NCI-H1105 (cell line): ENCODE measurements at regions not wholly inside any gene's neighbourhood (a gene's known extent, or its start where the extent isn't known, plus 50 kb on each side); places are given as distances from the start of the nearest gene placed in this dataset.

Experiments
- DNase-seq: peaks from one replicate; lab custom pipeline; 2025; lab: John Stamatoyannopoulos, UW

DNA sequence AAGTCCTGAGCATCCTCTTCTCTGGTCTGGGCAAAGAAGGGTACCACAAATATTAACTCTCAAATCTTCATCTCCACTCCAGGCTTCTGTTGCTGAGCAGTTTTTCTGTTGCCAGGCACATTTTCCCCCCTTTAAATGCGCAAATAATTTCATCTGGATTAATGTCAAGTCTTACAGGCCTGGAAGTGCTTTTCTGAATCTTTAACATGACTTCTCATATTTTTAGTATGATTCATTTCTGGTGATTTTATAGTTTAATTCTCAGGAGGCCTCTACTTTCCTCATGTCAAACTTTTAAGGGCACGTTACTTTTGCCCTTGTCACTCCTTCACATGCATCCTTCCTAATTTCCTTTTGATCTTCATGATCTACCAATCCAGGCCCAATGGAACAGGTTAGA is 510.2 kb downstream of the METTL15 start:
- DNase-seq: no peak

DNA sequence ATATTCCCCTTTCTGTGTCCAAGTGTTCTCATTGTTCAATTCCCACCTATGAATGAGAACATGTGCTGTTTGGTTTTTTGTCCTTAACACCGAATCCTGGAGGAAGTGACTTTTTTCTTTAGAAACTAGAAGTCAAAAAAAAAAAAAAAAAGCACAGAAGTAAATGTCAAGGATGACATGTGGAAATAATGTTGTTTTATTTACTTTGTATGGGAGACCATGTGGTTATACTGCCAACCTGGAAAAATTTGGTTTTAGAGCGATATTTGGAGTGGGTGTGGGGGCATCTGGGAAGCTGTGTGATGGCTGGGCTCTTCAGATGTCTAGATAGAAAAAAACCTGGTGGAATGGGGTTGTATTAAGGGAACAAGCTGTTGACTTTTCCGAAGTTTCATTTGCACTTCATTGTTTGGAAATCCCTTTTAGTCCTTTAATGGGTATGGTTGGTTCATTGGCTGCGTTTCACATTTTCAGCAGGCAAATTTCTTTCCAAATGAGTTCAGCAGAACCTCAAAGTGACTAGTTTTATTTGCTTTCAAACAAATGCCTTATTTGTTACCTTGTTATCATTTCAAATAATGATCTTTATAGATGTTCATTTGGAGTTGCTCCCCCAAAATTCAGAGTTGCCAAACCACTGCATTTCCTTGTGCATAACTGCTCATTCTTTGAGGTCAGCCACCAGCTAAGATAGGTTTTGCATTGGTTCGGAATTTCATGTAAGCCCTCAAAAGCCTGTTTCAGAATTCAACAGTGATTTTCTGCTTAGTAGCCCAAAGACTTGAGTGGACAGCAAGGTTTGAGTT is 508.2 kb downstream of the METTL15 start:
- DNase-seq: no peak

DNA sequence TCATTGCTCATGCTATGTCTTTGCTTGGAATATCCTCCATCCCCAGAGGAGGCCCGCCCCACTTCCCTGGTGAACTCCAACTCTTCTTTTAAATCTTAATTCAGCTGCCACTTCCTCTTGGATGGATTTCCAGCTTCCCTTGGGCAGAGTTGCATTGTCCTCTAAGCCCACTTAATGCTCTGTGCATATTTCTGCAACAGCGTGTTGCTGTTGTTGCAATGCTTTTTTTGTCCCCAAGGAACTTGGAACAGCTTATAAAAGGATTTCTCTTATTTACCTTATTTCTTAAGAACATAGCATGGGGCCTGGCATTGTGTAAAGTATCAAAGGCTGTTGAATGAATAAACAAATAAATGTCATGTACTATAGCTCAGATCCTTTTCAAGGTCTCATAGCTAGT is 507.4 kb downstream of the METTL15 start:
- DNase-seq: no peak

DNA sequence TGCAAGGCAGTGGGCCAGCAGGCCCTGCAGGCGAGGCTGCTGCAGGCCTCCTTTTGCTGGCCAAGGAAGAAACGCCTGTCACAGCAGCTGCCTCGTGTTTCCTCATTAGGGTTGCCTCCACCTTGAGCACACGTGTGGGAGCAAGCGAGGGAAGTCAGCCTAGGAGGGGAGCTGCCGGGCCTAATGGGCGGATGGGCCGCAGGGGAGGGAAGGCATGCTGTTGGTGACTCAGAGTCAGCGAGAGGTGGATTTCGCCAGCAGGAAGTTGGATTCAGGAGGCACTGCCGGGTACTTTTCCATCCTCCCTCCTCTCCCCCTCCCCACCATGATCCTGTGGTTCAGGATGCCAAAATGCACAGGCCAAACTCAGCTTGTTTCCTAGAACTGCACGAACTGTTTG is 498.7 kb downstream of the METTL15 start:
- no peak for DNase-seq

DNA sequence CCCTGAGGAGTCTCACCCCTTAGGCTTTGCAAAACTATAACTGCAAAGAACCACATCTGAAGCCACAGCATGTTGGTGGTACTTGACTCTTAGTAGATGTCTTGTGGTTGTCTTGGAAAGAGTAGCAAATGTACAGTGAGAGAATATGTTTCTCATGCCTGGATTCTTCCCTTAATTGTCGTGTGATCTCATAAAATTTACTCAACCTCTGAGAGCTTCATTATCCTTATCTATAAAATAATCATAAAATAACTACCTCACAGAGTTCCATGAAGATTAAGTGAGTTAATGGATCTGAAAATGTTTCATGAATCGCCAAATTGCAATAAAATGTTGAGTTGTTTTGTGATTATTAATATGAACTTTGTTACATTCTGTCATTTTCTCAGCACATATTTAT is 491.5 kb downstream of the METTL15 start:
- DNase-seq: no peak

DNA sequence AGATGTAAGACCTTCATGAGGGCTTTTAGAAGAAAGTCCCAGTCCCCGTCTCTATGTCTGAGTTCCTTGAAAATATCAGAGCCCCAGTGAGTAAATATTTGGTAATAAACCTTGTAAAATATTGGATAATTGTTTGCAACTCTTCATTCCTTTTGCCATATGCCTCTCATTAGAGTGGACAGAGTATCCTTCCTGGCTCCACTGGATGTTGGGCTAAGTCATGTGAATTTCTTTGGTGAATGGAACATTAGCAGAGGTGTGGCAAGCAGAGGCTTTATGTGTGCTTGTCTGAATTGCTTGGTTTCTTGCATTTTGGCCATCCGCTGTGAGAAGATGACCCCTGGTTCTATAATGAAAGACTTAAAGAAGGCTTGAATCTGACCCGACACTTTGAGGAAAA is 490.3 kb downstream of the METTL15 start:
- DNase-seq: no peak

DNA sequence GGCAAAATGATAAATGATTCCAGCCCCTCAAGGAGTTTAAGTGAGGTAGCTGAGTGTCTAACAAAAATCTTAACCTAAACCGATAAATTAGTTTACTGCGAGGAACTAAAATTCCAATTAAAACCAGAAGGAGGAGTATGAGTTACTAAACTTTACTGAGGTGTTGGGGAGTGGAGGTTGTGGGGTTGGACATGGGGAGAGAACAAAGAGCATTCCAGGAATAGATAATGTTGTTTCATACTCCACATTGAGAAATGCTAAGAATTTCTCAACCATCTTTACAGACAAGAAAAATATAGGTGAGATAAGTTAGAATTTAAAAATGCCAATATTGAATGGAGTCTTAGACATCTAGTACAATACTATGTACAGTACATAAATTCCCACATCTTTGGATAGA is 488.6 kb downstream of the METTL15 start:
- no peak for DNase-seq

DNA sequence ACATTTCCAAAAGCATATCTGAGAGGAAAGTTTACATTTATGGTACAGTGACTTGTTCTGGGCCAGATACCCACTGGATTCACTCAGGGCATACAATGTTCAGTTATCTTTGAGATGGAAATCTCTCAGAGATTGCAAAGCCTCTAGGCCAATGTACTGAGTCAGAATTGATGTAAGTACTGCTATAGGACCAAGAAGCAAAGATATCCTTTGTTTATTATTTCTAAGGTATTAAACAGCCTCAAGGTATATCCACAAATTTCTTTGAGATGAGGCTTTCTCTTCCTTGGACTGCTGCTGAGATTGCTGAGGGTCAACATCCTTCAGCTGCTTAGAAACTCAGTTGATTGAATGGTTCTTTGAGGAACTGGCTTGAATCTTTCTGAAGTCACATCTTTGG is 484.0 kb downstream of the METTL15 start:
- no peak for DNase-seq

DNA sequence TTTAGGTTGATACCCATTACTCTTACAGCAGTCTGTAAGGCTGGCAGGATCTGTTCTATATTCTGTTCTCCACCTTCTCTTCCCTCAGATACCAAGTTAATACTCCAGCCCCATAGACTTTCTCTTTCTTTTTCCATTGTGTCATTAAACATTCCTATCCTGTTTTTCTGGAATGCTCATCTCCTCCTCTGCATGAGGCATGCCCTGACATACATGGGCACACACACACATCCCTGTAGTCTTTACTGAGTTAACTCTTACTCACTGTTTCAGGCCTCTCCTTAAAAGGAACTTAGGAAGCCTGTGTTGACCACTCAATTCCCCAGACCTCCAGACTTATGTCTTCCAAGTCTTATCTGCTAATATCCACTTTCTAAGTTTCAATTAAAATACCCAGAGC is 476.8 kb downstream of the METTL15 start:
- DNase-seq: no peak

DNA sequence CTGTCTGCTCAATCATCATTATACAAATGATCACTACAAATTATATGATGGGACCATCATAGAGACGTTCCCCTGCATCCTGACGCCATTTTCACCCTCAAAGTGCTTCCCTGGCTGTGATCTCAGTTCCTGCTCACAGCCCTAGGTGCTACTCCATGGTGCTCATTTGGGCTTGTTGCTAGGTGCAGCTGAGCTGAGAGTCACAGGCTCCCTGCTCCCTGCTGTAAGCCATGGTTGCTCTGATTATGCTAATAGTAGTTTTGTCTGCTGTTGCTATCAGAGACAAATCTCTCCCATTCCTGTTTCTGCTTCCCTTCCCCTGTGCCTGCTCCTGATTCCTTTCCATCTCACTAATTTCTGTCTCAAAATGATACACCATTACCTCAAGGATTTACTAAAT is 474.3 kb downstream of the METTL15 start:
- no peak for DNase-seq

DNA sequence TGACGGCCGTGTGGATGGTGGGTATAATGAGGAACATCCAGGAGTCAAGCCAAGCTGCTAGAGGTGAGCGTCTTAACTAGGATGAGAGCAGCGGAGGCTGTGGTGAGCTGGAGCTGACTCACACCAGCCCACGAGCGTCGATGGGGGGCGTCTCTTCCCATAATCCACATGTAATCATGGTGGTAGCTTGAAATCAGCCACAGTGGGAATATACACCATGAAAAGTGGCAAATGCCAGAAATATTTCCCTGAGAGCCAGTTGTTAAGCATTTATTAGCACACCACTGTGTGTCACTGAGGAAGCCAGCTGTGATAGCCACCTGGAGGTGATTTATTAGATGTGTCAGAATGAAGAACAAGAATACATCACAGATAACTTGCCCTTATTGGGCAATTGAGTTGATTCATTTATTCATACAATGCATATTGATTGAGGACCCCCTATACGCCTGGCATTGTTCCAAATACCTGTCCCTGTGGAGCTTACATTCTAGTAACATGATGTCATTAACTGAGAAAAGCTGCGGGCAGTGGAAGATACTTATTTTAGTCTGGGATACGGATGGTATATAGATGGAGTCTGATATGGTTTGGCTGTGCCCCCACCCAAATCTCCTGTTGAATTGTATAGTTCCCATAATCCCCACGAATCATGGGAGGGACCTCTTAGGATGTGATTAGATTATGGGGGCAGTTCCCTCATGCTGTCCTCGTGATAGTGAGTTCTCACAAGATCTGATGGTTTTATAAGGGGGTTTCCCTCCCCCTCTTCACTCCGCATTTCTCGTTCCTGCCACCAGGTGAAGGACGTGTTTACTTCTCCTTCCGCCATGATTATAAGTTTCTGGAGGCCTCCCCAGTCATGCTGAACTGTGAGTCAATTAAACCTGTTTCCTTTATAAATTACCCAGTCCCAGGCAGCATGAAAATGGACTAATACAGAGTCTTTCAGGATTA is 473.4 kb downstream of the METTL15 start:
- no peak for DNase-seq

DNA sequence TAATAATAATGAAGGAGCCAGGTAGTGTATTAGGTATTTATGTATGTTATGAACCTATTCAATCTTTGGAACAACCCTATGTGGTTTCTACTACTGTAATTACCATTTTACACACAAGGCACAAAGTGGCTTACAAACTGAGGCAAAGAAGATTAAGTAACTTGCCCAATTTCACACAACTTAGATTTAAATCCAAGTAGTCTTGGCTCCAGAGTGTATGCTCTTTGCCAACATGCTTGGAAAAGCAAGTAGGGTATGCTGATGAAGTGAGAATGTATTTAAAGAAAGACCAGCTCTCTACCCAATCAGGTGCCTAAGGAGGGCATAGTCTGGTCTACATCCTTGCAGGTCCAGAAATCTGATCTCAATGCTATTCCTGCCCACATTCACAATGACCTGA is 463.2 kb downstream of the METTL15 start:
- no peak for DNase-seq

DNA sequence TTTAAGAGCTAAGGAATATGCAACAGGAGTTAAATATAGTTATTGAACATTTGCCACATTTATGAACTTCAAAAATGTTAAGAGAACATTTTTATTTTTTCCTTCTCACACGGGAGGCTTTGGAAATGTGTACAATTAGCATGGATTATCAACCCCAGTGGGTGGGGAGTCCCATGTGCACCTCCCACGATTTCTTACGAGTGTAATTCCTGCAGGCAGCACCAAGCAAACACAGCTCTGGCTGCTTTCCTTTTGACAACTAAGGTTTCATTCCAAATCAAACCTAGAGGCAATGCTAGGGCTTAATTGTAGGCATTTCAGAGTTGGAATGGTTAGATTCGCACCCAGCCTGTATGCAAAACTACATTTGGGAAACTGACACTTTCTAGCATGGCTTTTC is 460.9 kb downstream of the METTL15 start:
- no peak for DNase-seq

DNA sequence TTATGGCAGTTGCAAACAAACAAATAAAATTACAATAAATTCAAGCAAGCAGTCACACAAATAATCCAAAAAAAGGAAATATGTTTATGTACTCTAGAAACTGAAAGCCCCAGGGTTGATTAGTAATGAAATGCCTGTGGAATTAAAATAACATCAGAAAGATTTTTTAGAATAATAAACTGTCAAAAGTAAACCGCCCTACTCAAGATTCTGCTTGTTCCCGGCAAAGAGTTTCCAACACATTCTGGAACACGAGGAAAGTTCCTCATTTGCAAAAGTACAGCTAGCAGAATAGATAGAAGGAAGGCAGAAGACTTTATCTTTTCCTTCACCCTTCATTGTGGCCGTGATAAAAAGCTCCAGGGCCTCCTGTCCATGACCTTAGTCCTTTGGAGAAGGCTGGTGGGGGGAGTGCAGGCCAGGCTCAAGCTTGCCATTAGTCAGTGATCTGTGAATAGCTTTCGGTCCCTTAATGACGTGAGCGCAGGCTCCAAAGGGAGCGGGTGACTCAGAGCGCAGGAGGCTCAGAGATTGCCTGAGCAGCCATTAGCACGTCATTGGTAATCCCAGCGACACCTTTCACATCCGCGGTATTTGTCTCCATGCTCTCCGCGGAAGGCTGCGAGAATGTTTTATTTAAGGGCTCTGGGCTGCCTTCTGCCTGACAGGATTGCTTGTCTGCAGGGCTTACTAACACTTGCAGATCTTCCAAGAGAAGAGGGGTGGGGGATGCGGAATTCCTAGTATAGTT is 458.3 kb downstream of the METTL15 start:
- DNase-seq: no peak

DNA sequence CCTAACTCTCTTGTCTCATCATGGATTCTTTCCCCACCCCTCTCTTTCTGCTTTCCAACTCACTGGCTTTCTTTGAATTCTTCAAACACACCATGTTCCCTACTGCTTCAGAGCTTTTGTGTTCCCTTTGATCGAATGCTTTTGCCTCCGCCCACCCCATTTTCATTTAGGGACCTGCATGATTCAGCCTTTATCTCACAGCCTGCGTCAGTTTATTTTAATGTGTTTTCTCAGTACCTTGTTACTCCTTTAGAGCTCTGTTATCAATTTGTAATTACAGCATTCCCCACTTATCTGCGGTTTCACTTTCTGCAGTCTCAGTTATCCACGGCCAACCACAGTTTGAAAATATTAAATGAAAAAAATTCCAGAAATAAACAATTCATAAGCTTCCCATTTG is 451.3 kb downstream of the METTL15 start:
- no peak for DNase-seq

DNA sequence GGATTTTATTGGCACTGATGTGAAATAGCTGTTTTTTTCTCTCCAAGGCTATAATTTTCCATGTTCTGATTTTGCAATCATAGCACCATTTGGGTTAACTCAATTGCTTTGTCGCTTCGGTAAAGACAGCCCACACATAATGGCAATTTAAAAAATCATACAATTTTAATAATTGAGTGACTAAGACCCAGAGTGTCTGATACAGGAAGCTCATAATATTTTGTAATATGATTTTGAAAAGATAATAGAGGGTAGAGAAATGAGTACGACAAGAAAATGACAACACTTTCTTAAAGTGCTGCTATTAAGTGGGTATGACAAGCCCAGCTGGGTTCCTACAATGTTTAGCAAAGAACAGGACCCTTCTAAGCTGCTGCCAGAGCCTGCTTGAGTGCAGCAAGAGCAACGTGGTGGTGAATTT is 439.1 kb downstream of the METTL15 start:
- DNase-seq: no peak

DNA sequence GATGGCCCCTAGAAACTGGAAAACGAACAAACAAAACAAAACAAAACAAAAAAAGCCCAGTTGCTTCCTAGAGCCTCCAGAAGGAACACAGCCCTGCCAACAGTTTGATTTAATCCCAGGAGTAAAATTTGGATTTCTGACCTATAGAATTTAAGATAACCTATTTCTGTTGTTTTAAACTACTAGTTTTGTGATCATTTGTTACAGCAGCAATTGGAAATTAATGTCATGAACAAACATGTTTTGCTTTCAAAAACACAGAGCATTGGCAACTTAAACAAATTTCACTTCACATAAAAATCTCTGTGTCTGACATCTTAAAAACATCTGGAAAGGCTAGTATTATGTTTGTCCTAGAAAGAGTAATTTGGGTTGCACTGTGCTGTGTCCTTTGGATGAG is 437.3 kb downstream of the METTL15 start:
- DNase-seq: no peak

DNA sequence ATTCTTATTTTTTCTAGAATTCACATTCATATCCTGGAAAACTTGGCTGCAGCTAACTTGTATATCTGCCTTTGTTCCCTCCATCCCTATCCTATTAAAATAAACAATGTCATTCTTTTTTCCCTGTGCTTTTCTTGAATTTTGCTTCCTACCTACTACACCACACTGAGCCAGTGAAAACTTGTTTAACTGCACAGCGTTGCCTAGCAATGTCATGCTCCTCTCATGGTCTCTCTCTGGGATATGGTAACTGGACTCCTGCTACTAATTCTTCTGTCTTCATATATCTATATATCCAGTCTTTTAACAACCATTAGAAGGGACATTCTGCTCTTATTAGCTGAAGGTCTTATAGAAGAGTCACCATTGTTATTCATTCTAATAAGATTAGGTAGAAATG is 434.4 kb downstream of the METTL15 start:
- peak; percentile 4 for DNase-seq

DNA sequence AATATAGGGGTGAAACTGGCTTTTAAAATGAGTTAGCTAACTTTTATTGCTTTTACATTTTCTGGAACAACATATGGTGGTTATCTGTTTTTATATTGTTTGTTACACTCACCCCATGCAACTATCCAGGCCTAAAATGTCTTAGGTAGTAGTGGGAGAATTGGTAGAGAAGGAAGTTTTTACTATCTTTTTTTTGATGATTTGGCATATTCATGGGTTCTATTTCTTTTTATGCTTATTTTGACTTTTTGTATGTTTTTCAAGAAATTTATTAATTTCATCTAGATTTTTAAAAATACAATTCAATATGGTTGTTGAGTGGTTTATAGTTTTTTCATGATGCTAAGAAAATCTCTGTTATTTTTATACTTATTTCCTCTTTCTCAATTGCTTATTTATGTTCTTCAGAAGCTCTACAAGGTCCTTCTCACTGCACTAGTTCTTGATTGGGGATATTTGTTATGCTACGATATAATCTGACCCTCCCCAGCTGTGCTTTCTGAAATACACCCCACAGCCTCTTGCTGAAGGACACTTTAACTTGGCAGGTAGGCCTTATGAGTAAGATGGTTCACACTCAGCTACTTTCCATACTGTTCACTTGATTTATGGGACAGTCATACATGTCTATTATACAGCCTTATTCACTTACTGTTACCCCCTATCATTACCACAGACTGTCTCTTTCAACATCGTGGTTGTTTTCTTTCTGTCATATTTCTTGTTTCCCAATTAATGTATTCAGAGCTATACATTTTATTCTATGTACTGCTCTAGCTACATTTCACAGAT is 431.2 kb downstream of the METTL15 start:
- DNase-seq: no peak

DNA sequence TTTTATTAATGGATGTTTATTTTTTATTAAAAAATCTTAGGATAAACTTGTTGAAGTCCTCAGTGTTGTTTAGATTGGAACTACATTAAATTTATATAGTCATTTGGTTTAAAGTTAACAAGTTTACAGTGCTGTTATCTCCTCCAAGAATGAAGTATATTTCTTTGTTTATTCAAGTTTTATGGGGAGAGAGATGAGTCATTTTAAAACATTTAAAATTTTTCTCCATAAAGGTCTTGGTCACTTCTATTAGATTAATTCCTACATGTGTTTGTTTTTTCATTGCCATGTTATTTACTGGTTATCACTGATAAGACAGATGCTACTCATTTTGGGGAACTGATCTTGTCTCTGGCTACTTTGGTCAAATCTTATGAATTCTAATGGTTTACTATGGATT is 429.6 kb downstream of the METTL15 start:
- no peak for DNase-seq

DNA sequence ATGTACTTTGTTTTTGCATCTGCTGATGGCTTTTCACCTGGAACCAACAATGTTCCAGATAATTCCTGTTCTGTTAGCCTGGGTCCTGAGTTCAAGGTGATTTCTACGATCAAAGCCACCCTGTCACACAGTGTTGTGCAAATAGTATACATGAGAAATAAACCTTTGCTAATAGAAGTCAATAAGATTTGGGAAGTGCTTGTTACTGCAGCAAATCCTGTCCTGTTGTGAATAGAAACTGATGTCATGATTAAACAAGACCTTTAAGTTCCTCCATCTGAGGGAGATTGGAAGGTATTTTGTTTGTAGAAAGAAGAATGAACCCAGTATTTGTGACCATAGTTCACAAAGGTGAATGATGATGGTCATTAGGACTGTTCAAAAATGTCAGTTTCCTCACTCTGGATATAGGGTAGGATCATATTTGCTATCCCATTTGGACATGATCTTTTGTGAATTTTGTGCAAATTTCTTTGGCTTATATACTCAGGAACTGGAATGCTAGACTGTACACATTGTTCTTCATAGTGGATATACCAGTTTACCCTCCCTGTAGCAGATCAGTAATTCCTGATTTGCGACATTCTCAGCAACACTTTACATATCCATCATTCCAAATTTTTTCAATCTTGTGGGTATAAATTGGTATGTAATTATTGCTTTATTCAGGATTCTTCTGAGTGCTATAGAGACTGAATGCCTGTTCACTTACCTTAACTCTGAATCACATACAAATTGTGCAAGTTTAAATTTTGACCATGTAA is 428.5 kb downstream of the METTL15 start:
- DNase-seq: no peak
